ENCODE measurements at regions not wholly inside any gene's neighbourhood (a gene's known extent, or its start where the extent isn't known, plus 50 kb on each side); places are given as distances from the start of the nearest gene placed in this dataset.

DNA sequence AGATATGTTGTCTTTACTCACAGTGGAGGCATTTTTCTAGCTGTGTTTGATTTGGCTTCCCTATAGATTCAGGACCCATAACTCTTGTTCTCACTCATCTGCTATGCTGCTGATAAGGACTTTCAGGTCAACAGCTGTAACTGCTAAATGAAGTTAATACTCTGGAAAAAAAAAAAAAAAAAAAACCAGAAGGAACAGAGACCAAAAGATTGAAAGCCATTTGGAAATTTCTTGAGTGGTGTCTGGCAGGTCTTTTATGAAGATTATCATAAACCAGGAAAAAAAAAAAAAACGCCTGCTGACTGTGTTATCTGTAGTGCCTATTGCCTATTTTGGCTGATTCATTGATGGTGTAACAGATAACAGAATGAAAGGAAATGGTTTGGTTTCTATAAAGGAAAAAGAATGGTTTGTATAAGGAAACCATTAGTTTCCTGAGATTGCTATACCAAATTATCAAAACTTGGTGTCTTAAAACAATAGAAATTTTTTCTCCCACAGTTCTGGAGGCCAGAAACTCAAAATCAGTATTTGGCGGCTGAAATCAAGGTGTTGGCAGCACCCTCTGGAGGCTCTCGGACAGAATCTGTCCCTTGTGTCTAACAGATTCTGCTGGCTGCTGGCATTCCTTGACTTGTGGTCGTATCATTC lies 60.5 kb upstream of the BET1 start:
- no CpG with 5 or more reads among the region's 4 CpGs for WGBS (ENCODE audit: extremely low coverage, insufficient coverage, insufficient read length)

DNA sequence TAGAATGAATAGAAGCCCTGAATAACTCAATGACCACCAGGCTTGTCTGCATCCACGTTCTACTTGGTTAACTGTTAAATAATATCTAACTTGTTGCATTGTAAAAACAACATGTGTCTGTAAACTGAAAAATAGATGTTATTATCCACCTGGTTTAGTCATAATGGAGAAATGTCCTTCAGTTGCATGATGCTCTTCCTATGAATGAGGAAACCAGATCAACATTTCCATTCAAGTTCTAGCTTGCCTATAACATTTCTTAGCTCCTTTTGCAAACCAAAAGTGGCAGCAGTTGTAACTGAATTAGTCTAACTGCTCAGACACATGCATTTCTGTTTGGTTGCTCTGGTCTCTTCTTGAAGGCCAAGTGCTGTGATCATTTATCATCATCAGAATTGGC lies 62.9 kb upstream of the BET1 start:
- H3K4me1 ChIP-seq (ENCODE audit: control insufficient read depth in 1 of 2, insufficient read depth in 2 of 2, low read length in 2 of 2), result no peaks in the 10 kb centered on the region
- WGBS (ENCODE audit: extremely low coverage, insufficient coverage, insufficient read length), result no CpG with 5 or more reads among the region's 1 CpG

More for the DNA sequence above, 60.5 kb upstream of the BET1 start:
- Histone ChIP-seq H4K8ac (ENCODE audit: low read depth, low read length) (no peak overlapping the region), H2AFZ (ENCODE audit: insufficient read depth, low read length, poor library complexity) (no peak overlapping the region), H3K18ac (ENCODE audit: low read length) (no peak overlapping the region), H2AK5ac (ENCODE audit: low read length) (no peak overlapping the region), H4K91ac (ENCODE audit: low read depth, low read length) (no peak overlapping the region), H3K36me3 (ENCODE audit: control insufficient read depth in 1 of 2, insufficient read depth in 2 of 2, low read length in 2 of 2) (no peaks in the 10 kb centered on the region), H3K79me1 (ENCODE audit: low read length) (no peaks in the 10 kb centered on the region), H3K14ac (ENCODE audit: low read length) (no peak overlapping the region), H3K4me1 (ENCODE audit: control insufficient read depth in 1 of 2, insufficient read depth in 2 of 2, low read length in 2 of 2) (no peaks in the 10 kb centered on the region), H4K12ac (ENCODE audit: low read depth, low read length) (no peak overlapping the region), H3K4me2 (ENCODE audit: low read length) (no peak overlapping the region), H2BK5ac (ENCODE audit: low read depth, low read length, poor library complexity) (no peak overlapping the region), H3K4ac (ENCODE audit: low read depth, low read length) (no peak overlapping the region), H3K9ac (ENCODE audit: low read length) (no peak overlapping the region), H3K27ac (ENCODE audit: low read depth, low read length) (no peak overlapping the region), H3K4me3 (ENCODE audit: low read depth, low read length) (no peak overlapping the region), H3K23ac (ENCODE audit: low read length) (no peak overlapping the region), H2BK12ac (ENCODE audit: low read length) (no peak overlapping the region), H3K9me3 (ENCODE audit: insufficient read depth, low read depth, low read length) (no peaks in the 10 kb centered on the region), H2BK120ac (ENCODE audit: insufficient read depth, low read length, poor library complexity) (no peak overlapping the region), H3K27me3 (ENCODE audit: insufficient read depth, low read length) (no peaks in the 10 kb centered on the region), H3K79me2 (ENCODE audit: control insufficient read depth, insufficient read depth, low read length, poor library complexity) (no peaks in the 10 kb centered on the region)
- peak; percentile 79 to 87 for DNase-seq

DNA sequence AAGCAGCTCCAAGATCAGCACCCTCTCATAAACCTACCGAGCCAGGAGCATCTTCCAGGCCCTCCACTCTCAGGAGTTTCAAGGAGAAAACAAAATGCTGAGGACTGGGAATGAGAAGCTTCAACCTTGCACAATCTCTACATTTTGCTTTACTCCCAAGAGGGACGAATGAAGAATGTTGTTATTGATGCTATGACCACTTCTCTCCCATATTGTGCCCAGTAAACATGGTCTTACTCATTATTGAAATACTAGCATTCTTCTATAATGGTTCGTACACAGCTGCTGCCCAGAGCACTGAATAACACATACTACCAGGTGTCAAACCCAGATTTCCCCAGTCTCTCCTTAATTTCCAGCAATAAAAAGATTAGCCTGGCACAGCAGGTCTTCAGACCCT lies 63.4 kb upstream of the BET1 start:
- Histone ChIP-seq H3K9ac (ENCODE audit: low read length) (no peak overlapping the region), H3K4ac (ENCODE audit: low read depth, low read length) (no peak overlapping the region), H3K79me1 (ENCODE audit: low read length) (no peaks in the 10 kb centered on the region), H3K14ac (ENCODE audit: low read length) (no peak overlapping the region), H3K23ac (ENCODE audit: low read length) (no peak overlapping the region), H2AFZ (ENCODE audit: insufficient read depth, low read length, poor library complexity) (no peak overlapping the region), H2BK5ac (ENCODE audit: low read depth, low read length, poor library complexity) (no peak overlapping the region), H3K4me3 (ENCODE audit: low read depth, low read length) (no peak overlapping the region), H3K9me3 (ENCODE audit: insufficient read depth, low read depth, low read length) (no peaks in the 10 kb centered on the region), H2BK12ac (ENCODE audit: low read length) (no peak overlapping the region), H4K91ac (ENCODE audit: low read depth, low read length) (no peak overlapping the region), H3K27ac (ENCODE audit: low read depth, low read length) (no peak overlapping the region), H2BK120ac (ENCODE audit: insufficient read depth, low read length, poor library complexity) (no peak overlapping the region), H3K4me1 (ENCODE audit: control insufficient read depth in 1 of 2, insufficient read depth in 2 of 2, low read length in 2 of 2) (no peaks in the 10 kb centered on the region), H4K12ac (ENCODE audit: low read depth, low read length) (no peak overlapping the region), H3K79me2 (ENCODE audit: control insufficient read depth, insufficient read depth, low read length, poor library complexity) (no peaks in the 10 kb centered on the region), H4K8ac (ENCODE audit: low read depth, low read length) (no peak overlapping the region), H3K4me2 (ENCODE audit: low read length) (no peak overlapping the region), H3K27me3 (ENCODE audit: insufficient read depth, low read length) (no peaks in the 10 kb centered on the region), H2AK5ac (ENCODE audit: low read length) (no peak overlapping the region), H3K36me3 (ENCODE audit: control insufficient read depth in 1 of 2, insufficient read depth in 2 of 2, low read length in 2 of 2) (no peaks in the 10 kb centered on the region), H3K18ac (ENCODE audit: low read length) (no peak overlapping the region)
- no CpG with 5 or more reads among the region's 3 CpGs for WGBS (ENCODE audit: extremely low coverage, insufficient coverage, insufficient read length)
- peak; percentile 4 to 42 for DNase-seq

More for the DNA sequence above, 62.9 kb upstream of the BET1 start:
- Histone ChIP-seq H3K9ac (ENCODE audit: low read length) (no peak overlapping the region), H4K91ac (ENCODE audit: low read depth, low read length) (no peak overlapping the region), H3K18ac (ENCODE audit: low read length) (no peak overlapping the region), H3K27ac (ENCODE audit: low read depth, low read length) (no peak overlapping the region), H3K4ac (ENCODE audit: low read depth, low read length) (no peak overlapping the region), H3K4me2 (ENCODE audit: low read length) (no peak overlapping the region), H2BK12ac (ENCODE audit: low read length) (no peak overlapping the region), H3K36me3 (ENCODE audit: control insufficient read depth in 1 of 2, insufficient read depth in 2 of 2, low read length in 2 of 2) (no peaks in the 10 kb centered on the region), H3K79me2 (ENCODE audit: control insufficient read depth, insufficient read depth, low read length, poor library complexity) (no peaks in the 10 kb centered on the region), H3K9me3 (ENCODE audit: insufficient read depth, low read depth, low read length) (no peaks in the 10 kb centered on the region), H2AK5ac (ENCODE audit: low read length) (no peak overlapping the region), H3K23ac (ENCODE audit: low read length) (no peak overlapping the region), H3K79me1 (ENCODE audit: low read length) (no peaks in the 10 kb centered on the region), H3K14ac (ENCODE audit: low read length) (no peak overlapping the region), H2BK5ac (ENCODE audit: low read depth, low read length, poor library complexity) (no peak overlapping the region), H2BK120ac (ENCODE audit: insufficient read depth, low read length, poor library complexity) (no peak overlapping the region), H2AFZ (ENCODE audit: insufficient read depth, low read length, poor library complexity) (no peak overlapping the region), H3K27me3 (ENCODE audit: insufficient read depth, low read length) (no peaks in the 10 kb centered on the region), H4K12ac (ENCODE audit: low read depth, low read length) (no peak overlapping the region), H4K8ac (ENCODE audit: low read depth, low read length) (no peak overlapping the region), H3K4me3 (ENCODE audit: low read depth, low read length) (no peak overlapping the region)
- DNase-seq, result no peak

DNA sequence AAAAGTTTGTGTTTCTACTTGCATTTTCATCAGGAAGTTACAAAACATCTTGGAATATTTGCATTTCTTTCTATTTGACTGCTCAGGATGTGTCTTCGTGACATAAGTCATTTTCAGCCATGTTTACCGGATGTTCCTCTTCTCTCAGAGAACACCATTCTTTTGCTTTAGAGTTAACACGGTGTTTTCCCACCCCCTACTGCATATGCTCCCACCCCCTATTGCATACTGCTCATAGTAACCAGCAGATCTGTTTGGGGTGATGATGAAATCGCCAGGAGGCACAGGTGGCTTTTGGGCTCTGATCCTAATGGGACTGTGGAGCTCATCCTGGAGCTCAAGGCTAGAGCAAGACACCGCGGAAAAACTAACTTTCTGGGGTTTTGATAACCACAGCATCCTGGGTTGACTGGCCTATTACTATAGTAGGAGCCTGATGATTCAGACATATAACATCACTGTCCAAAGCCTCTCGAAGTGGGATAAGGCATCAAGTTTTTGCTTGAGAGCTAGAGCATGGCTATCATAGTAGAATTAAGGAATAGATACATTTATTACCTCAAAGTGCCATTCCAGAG lies 65.1 kb upstream of the BET1 start:
- Histone ChIP-seq H2AFZ (ENCODE audit: insufficient read depth, low read length, poor library complexity) (no peak overlapping the region), H3K4me3 (ENCODE audit: low read depth, low read length) (no peak overlapping the region), H3K9me3 (ENCODE audit: insufficient read depth, low read depth, low read length) (no peaks in the 10 kb centered on the region), H3K27ac (ENCODE audit: low read depth, low read length) (no peak overlapping the region), H2AK5ac (ENCODE audit: low read length) (no peak overlapping the region), H3K4me2 (ENCODE audit: low read length) (no peak overlapping the region), H2BK120ac (ENCODE audit: insufficient read depth, low read length, poor library complexity) (no peak overlapping the region), H3K14ac (ENCODE audit: low read length) (no peak overlapping the region), H4K12ac (ENCODE audit: low read depth, low read length) (no peak overlapping the region), H3K79me2 (ENCODE audit: control insufficient read depth, insufficient read depth, low read length, poor library complexity) (no peaks in the 10 kb centered on the region), H3K36me3 (ENCODE audit: control insufficient read depth in 1 of 2, insufficient read depth in 2 of 2, low read length in 2 of 2) (no peaks in the 10 kb centered on the region), H3K18ac (ENCODE audit: low read length) (no peak overlapping the region), H3K27me3 (ENCODE audit: insufficient read depth, low read length) (no peaks in the 10 kb centered on the region), H3K4ac (ENCODE audit: low read depth, low read length) (no peak overlapping the region), H3K9ac (ENCODE audit: low read length) (no peak overlapping the region), H3K4me1 (ENCODE audit: control insufficient read depth in 1 of 2, insufficient read depth in 2 of 2, low read length in 2 of 2) (no peaks in the 10 kb centered on the region), H4K91ac (ENCODE audit: low read depth, low read length) (no peak overlapping the region), H4K8ac (ENCODE audit: low read depth, low read length) (no peak overlapping the region), H2BK12ac (ENCODE audit: low read length) (no peak overlapping the region), H3K79me1 (ENCODE audit: low read length) (no peaks in the 10 kb centered on the region), H3K23ac (ENCODE audit: low read length) (no peak overlapping the region), H2BK5ac (ENCODE audit: low read depth, low read length, poor library complexity) (no peak overlapping the region)
- no CpG with 5 or more reads among the region's 7 CpGs for WGBS (ENCODE audit: extremely low coverage, insufficient coverage, insufficient read length)
- peak in 1 of 2 donors; percentile 18 for DNase-seq
